ENCODE measurements at regions not wholly inside any gene's neighbourhood (a gene's known extent, or its start where the extent isn't known, plus 50 kb on each side); places are given as distances from the start of the nearest gene placed in this dataset.
A peak's percentile ranks its signal among the peaks of the same experiment; 100 is the strongest.

GRCh38 chr7:69429911-69430383 lies 168.3 kb upstream of the AUTS2 start:
- Histone ChIP-seq H3K9me2 (ENCODE audit: insufficient read depth) (no peaks in the 10 kb centered on the region), H3K4me3 (0 out of 2 replicates have a peak overlapping the region, but pooled peaks have one; percentile 23), H3K36me3 (ENCODE audit: insufficient read depth) (no peaks in the 10 kb centered on the region), H3F3A (replicated peaks; ENCODE audit: low read depth) (no peaks in the 10 kb centered on the region), H3K27ac (ENCODE audit: low read depth) (no peak overlapping the region), H3K4me2 (peak overlapping the region; percentile 77), H3K4me1 (ENCODE audit: insufficient read depth) (peaks cover 14% of the 10 kb centered on the region), H4K20me1 (replicated peaks; ENCODE audit: insufficient read depth) (no peaks in the 10 kb centered on the region), H3K79me2 (replicated peaks; ENCODE audit: insufficient read depth) (no peaks in the 10 kb centered on the region), H3K27me3 (ENCODE audit: insufficient read depth) (peaks cover 22% of the 10 kb centered on the region; the same call in 1 of the 2 replicates), H2AFZ (peak overlapping the region; percentile 99)
- peak overlapping the region; percentile 12; the same call in 1 of the 3 replicates for H3K4me3 Mint-ChIP-seq
- H3K27me3 Mint-ChIP-seq (ENCODE audit: insufficient read depth, low read depth, poor library complexity) = peaks cover 4% of the 10 kb centered on the region
- H3K4me1 Mint-ChIP-seq = peaks cover 13% of the 10 kb centered on the region
- no peaks in the 10 kb centered on the region; the same call in 2 of the 3 replicates for H3K9me3 Mint-ChIP-seq
- TF ChIP-seq CREB1 (CRISPR knock-in tag; IDR thresholded peaks at IDR 0.05; ENCODE audit: low read depth) (no peak), JUNB (IDR thresholded peaks at IDR 0.05; ENCODE audit: unreplicated experiment) (no peak), NANOG (IDR thresholded peaks at IDR 0.05; ENCODE audit: borderline replicate concordance) (no peak), ZNF462 (CRISPR knock-in tag; IDR thresholded peaks at IDR 0.05) (no peak)
- H3K36me3 Mint-ChIP-seq (ENCODE audit: low read depth) = no peaks in the 10 kb centered on the region
- no peak overlapping the region for H3K27ac Mint-ChIP-seq
- peak; percentile 68 for ATAC-seq
- peak; percentile 43 for DNase-seq (ENCODE audit: low spot score)

- H2AFZ ChIP-seq = peak overlapping the region; percentile 99
- H3K9me2 ChIP-seq (ENCODE audit: insufficient read depth) = no peaks in the 10 kb centered on the region
- DNase-seq (ENCODE audit: low spot score) (peak; percentile 32), ATAC-seq (peak; percentile 56)
- no peak overlapping the region for H3K27ac ChIP-seq (ENCODE audit: low read depth)
- no peak for TF ChIP-seq CTCF (conservative IDR thresholded peaks at IDR 0.05; ENCODE audit: low read depth in 2 of 2)
- no peak for TF ChIP-seq STAT1 (IDR thresholded peaks at IDR 0.05; ENCODE audit: unreplicated experiment)
- TF ChIP-seq POLR2AphosphoS5 (IDR thresholded peaks at IDR 0.05; ENCODE audit: low read depth) = no peak
- no peak for TF ChIP-seq EZH2phosphoT487 (IDR thresholded peaks at IDR 0.05; ENCODE audit: unreplicated experiment)
- TF ChIP-seq ZNF114 (CRISPR knock-in tag; IDR thresholded peaks at IDR 0.05) = no peak
- TF ChIP-seq EZH2 (IDR thresholded peaks at IDR 0.05; ENCODE audit: low read depth, unreplicated experiment) = no peak
- no peak for TF ChIP-seq ZNF331 (CRISPR knock-in tag; IDR thresholded peaks at IDR 0.05; ENCODE audit: low read depth)
- no peak for TF ChIP-seq CREB1 (CRISPR knock-in tag; IDR thresholded peaks at IDR 0.05; ENCODE audit: low read depth)
- Mint-ChIP-seq H3K27ac (no peak overlapping the region), H3K9me3 (no peaks in the 10 kb centered on the region; the same call in 2 of the 3 replicates), H3K4me1 (peaks cover 13% of the 10 kb centered on the region), H3K4me3 (0 out of 3 replicates have a peak overlapping the region, but pooled peaks have one; percentile 12), H3K27me3 (ENCODE audit: insufficient read depth, low read depth, poor library complexity) (peaks cover 4% of the 10 kb centered on the region), H3K36me3 (ENCODE audit: low read depth) (no peaks in the 10 kb centered on the region)
- peaks cover 14% of the 10 kb centered on the region for H3K4me1 ChIP-seq (ENCODE audit: insufficient read depth)
- H3K27me3 ChIP-seq (ENCODE audit: insufficient read depth) = peaks cover 22% of the 10 kb centered on the region; the same call in 1 of the 2 replicates
- no peaks in the 10 kb centered on the region for H3F3A ChIP-seq (replicated peaks; ENCODE audit: low read depth)
- H4K20me1 ChIP-seq (replicated peaks; ENCODE audit: insufficient read depth) = no peaks in the 10 kb centered on the region
- peak overlapping the region; percentile 77 for H3K4me2 ChIP-seq
- no peaks in the 10 kb centered on the region for H3K36me3 ChIP-seq (ENCODE audit: insufficient read depth)
- no peak overlapping the region for H3K4me3 ChIP-seq
- no peaks in the 10 kb centered on the region for H3K79me2 ChIP-seq (replicated peaks; ENCODE audit: insufficient read depth)
These were observed 167.8 kb upstream of the AUTS2 start for GRCh38 chr7:69430384-69431021.
